Right lobe of liver (tissue), 6 donors: ENCODE measurements at regions not wholly inside any gene's neighbourhood (a gene's known extent, or its start where the extent isn't known, plus 50 kb on each side); places are given as distances from the start of the nearest gene placed in this dataset.
A peak's percentile ranks its signal among the peaks of the same experiment; 100 is the strongest.
"Not testable (repeated sequence)": the region's sequence is repeated elsewhere in the genome, so short reads cannot be mapped to it uniquely, and the experiment has no call there.

Source experiments
- ATAC-seq, 4 donors: fragments of 200-7000 bp; cut with Tn5 transposase; one replicate each; pipeline ENCODE4 v1.9.1; 2020; ENCODE audit warnings: mild to moderate bottlenecking in 4 of 4, moderate library complexity in 4 of 4
- DNase-seq, 3 donors: peaks; one replicate each; pipeline ENCODE4 v3.0.0-alpha.2; 2020
- H3K27ac ChIP-seq, 3 donors: fragments of 200-600 bp; one replicate each; pipeline ENCODE4 v1.8.0; 2022
- H3K27me3 ChIP-seq, 2 donors: fragments of 200-600 bp; one replicate each; pipeline ENCODE4 v1.8.0; 2022
- H3K36me3 ChIP-seq, 4 donors: fragments of 200-600 bp; sonication (generic) in 1 of 4; one replicate each; pipeline versions ENCODE4 v1.5.1 to v1.8.0; 2017 to 2022; ENCODE audit warnings: control low read depth in 1 of 4
- H3K4me1 ChIP-seq, 4 donors: fragments of 200-600 bp; sonication (generic) in 1 of 4; one replicate each; pipeline versions ENCODE4 v1.5.1 to v1.8.0; 2017 to 2022; ENCODE audit warnings: control low read depth in 1 of 4
- H3K4me3 ChIP-seq, 3 donors: fragments of 200-600 bp; one replicate each; pipeline ENCODE4 v1.8.0; 2022
- H3K9me3 ChIP-seq, 4 donors: fragments of 200-600 bp; sonication (generic) in 1 of 4; one replicate each; pipeline versions ENCODE4 v1.5.1 to v1.8.0; 2017 to 2022; ENCODE audit warnings: control low read depth in 1 of 4
- POLR2A ChIP-seq: fragments of 450-650 bp; IDR thresholded peaks from one replicate; pipeline ENCODE4 v1.6.1; 2017; ENCODE audit warnings: antibody characterized with exemption, mild to moderate bottlenecking
- WGBS: methylation state at CpG from one replicate; pipeline ENCODE4 v1.1.6; 2018; ENCODE audit warnings: low coverage, low lambda C conversion rate; ENCODE audit not compliant: insufficient coverage; ENCODE audit errors: missing lambda C conversion rate; 5-methylcytosine and 5-hydroxymethylcytosine counted together
- intact Hi-C, 2 donors: fragments of 100-400 bp; cut with DNase I; formaldehyde crosslinking; loops; one replicate each; pipeline versions ENCODE4 v1.11.2 to v1.14.1; 2022
- TF ChIP-seq, protein P1 (sequence below), 4 donors: fragments of 200-600 bp in 3 of 4; fragments of 450-650 bp in 1 of 4; IDR thresholded peaks; one replicate each; pipeline versions ENCODE4 v1.5.1 to v1.8.0; 2016 to 2022; ENCODE audit warnings: antibody characterized with exemption in 4 of 4, mild to moderate bottlenecking in 2 of 4
- donor health status: DM: no; HTN: yes; CAD: no.
- donor health status: DM: no; HTN: no; CAD: no.
- donor health status: DM: no; HTN: no; CAD: no.
- donor health status: DM: no; HTN: yes; CAD: no.
- donor health status: DM: no; HTN: yes; CAD: no.

DNA sequence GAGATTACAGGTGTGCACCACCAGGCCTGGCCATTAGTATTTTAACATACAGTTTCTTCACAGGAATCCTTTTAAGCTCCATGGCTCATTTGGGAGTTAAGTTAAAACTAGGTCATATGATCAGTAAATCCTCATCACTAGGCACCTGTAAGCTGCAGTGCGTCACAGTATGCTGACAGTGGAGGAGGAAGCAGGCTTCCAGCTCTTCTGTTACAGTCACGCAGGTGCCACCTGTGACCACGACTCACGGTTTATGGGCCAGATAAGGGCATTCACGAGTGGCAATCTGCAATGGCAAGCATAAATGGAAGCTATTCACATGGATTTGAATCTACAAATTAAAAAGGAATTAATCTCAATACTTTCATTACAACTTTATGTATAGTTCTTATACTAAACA, 129.4 kb upstream of the BCOR start:
- DNase-seq (no peak), ATAC-seq (no peak)
- TF ChIP-seq, protein P1, sequence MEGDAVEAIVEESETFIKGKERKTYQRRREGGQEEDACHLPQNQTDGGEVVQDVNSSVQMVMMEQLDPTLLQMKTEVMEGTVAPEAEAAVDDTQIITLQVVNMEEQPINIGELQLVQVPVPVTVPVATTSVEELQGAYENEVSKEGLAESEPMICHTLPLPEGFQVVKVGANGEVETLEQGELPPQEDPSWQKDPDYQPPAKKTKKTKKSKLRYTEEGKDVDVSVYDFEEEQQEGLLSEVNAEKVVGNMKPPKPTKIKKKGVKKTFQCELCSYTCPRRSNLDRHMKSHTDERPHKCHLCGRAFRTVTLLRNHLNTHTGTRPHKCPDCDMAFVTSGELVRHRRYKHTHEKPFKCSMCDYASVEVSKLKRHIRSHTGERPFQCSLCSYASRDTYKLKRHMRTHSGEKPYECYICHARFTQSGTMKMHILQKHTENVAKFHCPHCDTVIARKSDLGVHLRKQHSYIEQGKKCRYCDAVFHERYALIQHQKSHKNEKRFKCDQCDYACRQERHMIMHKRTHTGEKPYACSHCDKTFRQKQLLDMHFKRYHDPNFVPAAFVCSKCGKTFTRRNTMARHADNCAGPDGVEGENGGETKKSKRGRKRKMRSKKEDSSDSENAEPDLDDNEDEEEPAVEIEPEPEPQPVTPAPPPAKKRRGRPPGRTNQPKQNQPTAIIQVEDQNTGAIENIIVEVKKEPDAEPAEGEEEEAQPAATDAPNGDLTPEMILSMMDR (IDR thresholded peaks at IDR 0.05): no peak
- no peak for TF ChIP-seq POLR2A
- Histone ChIP-seq H3K4me1 (no peaks in the 10 kb centered on the region), H3K27ac (no peak overlapping the region), H3K27me3 (no peaks in the 10 kb centered on the region), H3K4me3 (no peak overlapping the region), H3K9me3 (no peaks in the 10 kb centered on the region), H3K36me3 (no peaks in the 10 kb centered on the region)
- intact Hi-C loops: no loop called here
- 78% methylated on average over 5 of the region's 5 CpGs for WGBS

DNA sequence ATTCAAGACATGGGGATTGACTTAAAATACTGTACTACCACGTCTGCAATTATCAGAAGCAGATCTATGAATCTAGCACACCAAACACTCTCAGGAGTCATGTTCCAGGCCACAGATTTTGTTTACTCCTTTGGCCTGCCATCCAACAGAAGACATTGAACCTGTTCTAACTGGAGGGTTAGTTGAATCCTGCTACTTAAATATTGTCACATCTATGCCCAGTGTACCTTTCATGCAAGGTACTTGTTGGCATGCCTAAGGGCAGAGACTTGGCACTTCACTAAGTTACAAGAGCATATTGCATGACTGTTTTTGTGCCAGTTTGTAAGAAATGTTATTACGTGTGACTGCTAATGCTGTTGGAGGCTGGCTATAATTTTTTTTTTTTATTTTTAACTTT, 126.9 kb upstream of the BCOR start:
- no peak for DNase-seq
- no peak for TF ChIP-seq POLR2A
- TF ChIP-seq, protein P1 (IDR thresholded peaks at IDR 0.05): no peak
- Histone ChIP-seq H3K36me3 (no peaks in the 10 kb centered on the region), H3K4me1 (no peaks in the 10 kb centered on the region), H3K27me3 (no peaks in the 10 kb centered on the region), H3K27ac (no peak overlapping the region), H3K4me3 (no peak overlapping the region), H3K9me3 (no peaks in the 10 kb centered on the region)
- ATAC-seq: peak in 1 of 4 donors; percentile 71
- 37% methylated on average over 2 of the region's 2 CpGs for WGBS
- intact Hi-C loops: no loop called here

DNA sequence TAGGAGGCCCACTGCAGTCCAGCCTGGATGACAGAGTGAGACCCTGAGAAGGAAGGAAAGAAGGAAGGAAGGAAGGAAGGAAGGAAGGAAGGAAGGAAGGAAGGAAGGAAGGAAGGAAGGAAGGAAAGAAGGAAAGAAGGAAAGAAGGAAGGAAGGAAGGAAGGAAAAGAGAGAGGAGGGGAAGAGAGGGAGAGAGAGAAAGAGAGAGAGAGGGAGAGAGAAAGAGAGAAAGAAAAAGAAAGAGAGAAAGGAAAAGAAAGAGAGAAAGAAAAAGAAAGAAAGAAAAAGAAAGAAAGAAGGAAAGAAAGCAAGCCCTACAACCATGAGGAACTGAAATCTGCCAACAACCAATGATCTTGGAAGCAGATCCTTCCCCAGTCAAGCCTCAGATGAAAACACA, 124.9 kb upstream of the BCOR start:
- DNase-seq, H3K27ac ChIP-seq, H3K36me3 ChIP-seq, H3K4me3 ChIP-seq, ATAC-seq, intact Hi-C loops, H3K4me1 ChIP-seq, H3K27me3 ChIP-seq, H3K9me3 ChIP-seq: not testable (repeated sequence)

DNA sequence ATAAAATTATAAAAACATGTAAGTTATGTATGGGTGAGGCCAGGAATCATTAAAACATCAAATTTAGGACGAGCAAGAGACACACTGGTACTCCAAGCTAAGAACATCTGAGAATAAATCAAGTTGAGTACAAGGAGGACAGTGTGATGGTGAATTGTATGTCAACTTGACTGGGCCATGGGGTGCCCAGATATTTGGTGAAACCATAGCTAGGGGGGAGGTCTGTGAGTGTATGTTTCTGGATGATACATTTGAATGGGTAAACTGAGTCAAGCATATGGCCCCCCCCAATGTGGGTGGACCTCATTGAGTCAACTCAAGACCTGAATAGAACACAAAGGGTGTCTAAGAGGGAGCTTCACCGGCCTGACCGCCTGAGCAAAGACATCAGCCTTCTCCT, 115.3 kb upstream of the BCOR start:
- TF ChIP-seq POLR2A: no peak
- TF ChIP-seq, protein P1 (IDR thresholded peaks at IDR 0.05): no peak
- H3K4me3 ChIP-seq: no peak overlapping the region
- no peaks in the 10 kb centered on the region for H3K4me1 ChIP-seq
- 50% methylated on average over 1 of the region's 3 CpGs for WGBS
- DNase-seq (no peak), ATAC-seq (no peak)
- no peaks in the 10 kb centered on the region for H3K36me3 ChIP-seq
- intact Hi-C loops: no loop called here
- no peaks in the 10 kb centered on the region for H3K27me3 ChIP-seq
- no peaks in the 10 kb centered on the region for H3K9me3 ChIP-seq
- H3K27ac ChIP-seq: no peak overlapping the region

DNA sequence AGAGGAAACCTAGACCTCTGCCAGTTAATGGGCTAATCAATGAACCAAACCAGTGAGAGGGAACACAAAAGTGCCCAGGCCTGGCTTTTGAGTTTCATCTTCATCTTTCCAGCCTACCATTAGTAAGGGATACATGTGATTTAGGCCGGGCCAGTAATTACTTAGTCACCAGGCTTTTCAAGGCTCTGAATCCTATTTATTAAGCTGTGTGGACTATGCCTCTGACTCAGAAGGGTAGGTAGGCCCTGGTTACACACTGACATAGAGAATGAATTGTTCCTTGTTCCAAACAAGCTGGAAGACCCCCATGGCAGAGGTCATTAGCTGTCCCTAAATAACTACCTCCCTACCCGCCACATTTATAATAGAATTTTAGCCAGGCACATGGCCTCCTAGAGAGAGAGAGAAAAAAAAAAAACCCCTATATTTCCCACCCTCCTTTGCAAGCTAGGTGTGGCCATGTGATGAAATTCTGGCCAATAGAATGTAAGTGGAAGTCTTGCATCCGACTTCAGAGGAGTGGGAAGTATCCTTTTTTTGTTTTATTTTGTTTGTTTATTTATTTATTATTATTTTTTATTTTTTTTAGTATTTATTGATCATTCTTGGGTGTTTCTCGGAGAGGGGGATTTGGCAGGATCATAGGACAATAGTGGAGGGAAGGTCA, 112.3 kb upstream of the BCOR start:
- Histone ChIP-seq H3K4me3 (no peak overlapping the region), H3K27ac (no peak overlapping the region), H3K4me1 (no peaks in the 10 kb centered on the region), H3K36me3 (no peaks in the 10 kb centered on the region), H3K27me3 (no peaks in the 10 kb centered on the region), H3K9me3 (no peaks in the 10 kb centered on the region)
- ATAC-seq (no peak), DNase-seq (no peak)
- 75% methylated on average over 4 of the region's 4 CpGs for WGBS
- intact Hi-C loops: no loop called here
- no peak for TF ChIP-seq POLR2A
- TF ChIP-seq, protein P1 (IDR thresholded peaks at IDR 0.05): no peak
